ENCODE measurements at regions not wholly inside any gene's neighbourhood (a gene's known extent, or its start where the extent isn't known, plus 50 kb on each side); places are given as distances from the start of the nearest gene placed in this dataset.

- DNase-seq (ENCODE audit: low read depth), result no peak
- no peak for TF ChIP-seq CTCF (IDR thresholded peaks at IDR 0.05; ENCODE audit: control insufficient read depth, extremely low read depth, insufficient read depth)
- no peak overlapping the region for H3K4me3 ChIP-seq (ENCODE audit: low read depth, low read length)
Observed at GRCh38 chr5:86152988-86153560, 464.7 kb upstream of the COX7C start.

- TF ChIP-seq CTCF (IDR thresholded peaks at IDR 0.05; ENCODE audit: control insufficient read depth, extremely low read depth, insufficient read depth), result no peak
- no peak for DNase-seq (ENCODE audit: low read depth)
- H3K4me3 ChIP-seq (ENCODE audit: low read depth, low read length), result no peak overlapping the region
Observed at GRCh38 chr5:86155796-86156195, 461.9 kb upstream of the COX7C start.

GRCh38 chr5:86170194-86170593 lies 447.5 kb upstream of the COX7C start:
- TF ChIP-seq CTCF (IDR thresholded peaks at IDR 0.05; ENCODE audit: control insufficient read depth, extremely low read depth, insufficient read depth), result no peak
- no peak for DNase-seq (ENCODE audit: low read depth)
- H3K4me3 ChIP-seq (ENCODE audit: low read depth, low read length), result no peak overlapping the region

- H3K4me3 ChIP-seq (ENCODE audit: low read depth, low read length), result no peak overlapping the region
- DNase-seq (ENCODE audit: low read depth), result peak; percentile 15
- TF ChIP-seq CTCF (IDR thresholded peaks at IDR 0.05; ENCODE audit: control insufficient read depth, extremely low read depth, insufficient read depth), result no peak
Observed at GRCh38 chr5:86175224-86175623, 442.5 kb upstream of the COX7C start.

DNA sequence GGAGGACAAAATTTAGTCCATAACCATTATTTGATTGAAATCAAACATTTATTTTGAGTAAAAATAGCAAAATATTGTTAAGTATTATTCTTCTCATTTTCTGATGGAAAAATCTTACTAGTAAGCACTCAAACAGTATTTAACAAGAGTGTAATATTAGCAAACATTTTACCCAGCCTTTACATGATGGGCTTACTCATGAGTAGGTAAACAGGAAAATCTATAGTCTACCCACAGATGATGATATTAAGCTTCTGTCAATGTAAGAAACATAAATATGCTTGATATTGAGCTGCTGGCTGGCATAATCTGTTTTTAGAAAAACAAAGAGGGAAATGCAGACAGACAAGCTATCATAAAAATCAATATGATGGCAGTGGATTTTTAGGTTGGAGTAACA lies 418.5 kb upstream of the COX7C start:
- TF ChIP-seq CTCF (IDR thresholded peaks at IDR 0.05; ENCODE audit: control insufficient read depth, extremely low read depth, insufficient read depth), result no peak
- no peak for DNase-seq (ENCODE audit: low read depth)
- H3K4me3 ChIP-seq (ENCODE audit: low read depth, low read length), result no peak overlapping the region

- H3K4me3 ChIP-seq (ENCODE audit: low read depth, low read length), result no peak overlapping the region
- DNase-seq (ENCODE audit: low read depth), result no peak
- TF ChIP-seq CTCF (IDR thresholded peaks at IDR 0.05; ENCODE audit: control insufficient read depth, extremely low read depth, insufficient read depth), result no peak
Observed at GRCh38 chr5:86228147-86228546, 389.6 kb upstream of the COX7C start.

DNA sequence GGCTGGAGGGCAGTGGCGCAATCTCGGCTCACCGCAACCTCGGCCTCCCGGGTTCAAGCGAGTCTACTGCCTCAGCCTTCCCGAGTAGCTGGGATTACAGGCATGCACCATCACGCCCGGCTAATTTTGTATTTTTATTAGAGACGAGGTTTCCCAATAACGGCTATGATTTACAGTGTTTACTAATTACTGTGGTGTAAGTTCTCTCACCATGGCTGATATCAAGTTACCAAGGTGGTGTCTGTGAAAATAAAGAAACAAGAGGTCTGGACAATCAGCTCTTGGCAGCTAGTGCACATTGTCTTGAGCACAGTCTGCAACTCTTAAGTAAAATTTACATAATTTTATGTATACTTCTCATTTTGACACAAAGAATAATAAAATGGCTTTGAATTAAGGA lies 385.5 kb upstream of the COX7C start:
- DNase-seq (ENCODE audit: low read depth), result no peak
- no peak for TF ChIP-seq CTCF (IDR thresholded peaks at IDR 0.05; ENCODE audit: control insufficient read depth, extremely low read depth, insufficient read depth)
- H3K4me3 ChIP-seq (ENCODE audit: low read depth, low read length), result no peak overlapping the region

All from LNCaP clone FGC (cell line).